ENCODE measurements at regions not wholly inside any gene's neighbourhood (a gene's known extent, or its start where the extent isn't known, plus 50 kb on each side); places are given as distances from the start of the nearest gene placed in this dataset.

DNA sequence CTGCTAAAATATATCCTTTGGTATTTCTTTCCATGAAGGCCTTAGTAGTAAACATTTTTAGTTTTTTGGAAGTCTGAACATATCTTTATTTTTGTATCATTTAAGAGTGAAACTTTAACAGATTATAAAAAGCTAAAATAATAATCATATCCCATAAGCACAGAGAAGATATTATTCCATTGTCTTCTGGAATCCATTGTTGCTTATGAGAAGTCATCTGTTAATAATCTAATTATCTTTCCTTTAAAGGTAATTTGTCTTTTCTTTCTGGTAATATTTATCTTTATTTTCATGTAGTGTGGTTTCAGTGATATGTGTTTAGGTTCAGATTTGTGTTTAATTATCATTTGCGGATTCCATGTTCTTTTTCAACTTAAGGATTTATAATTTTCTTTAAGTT, 261.7 kb downstream of the MSRB3 start:
- TF ChIP-seq POLR2A (IDR thresholded peaks at IDR 0.05; ENCODE audit: extremely low read depth, insufficient read length) (no peak), CTCF (IDR thresholded peaks at IDR 0.05; ENCODE audit: low read depth, low read length) (no peak), MYC (IDR thresholded peaks at IDR 0.05; ENCODE audit: low read depth, low read length) (no peak)
- TF ChIP-seq, protein P1, sequence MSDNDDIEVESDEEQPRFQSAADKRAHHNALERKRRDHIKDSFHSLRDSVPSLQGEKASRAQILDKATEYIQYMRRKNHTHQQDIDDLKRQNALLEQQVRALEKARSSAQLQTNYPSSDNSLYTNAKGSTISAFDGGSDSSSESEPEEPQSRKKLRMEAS (IDR thresholded peaks at IDR 0.05; ENCODE audit: low read depth, low read length), result no peak
